ENCODE measurements at regions not wholly inside any gene's neighbourhood (a gene's known extent, or its start where the extent isn't known, plus 50 kb on each side); places are given as distances from the start of the nearest gene placed in this dataset.

- DNase-seq (ENCODE audit: low spot score): no peak
- Histone ChIP-seq H3K4me1 (ENCODE audit: control insufficient read depth in 4 of 4, insufficient read depth in 4 of 4, low read length in 3 of 4) (no peaks in the 10 kb centered on the region), H3K27ac (ENCODE audit: low read depth in 1 of 2, low read length in 2 of 2) (no peak overlapping the region), H3K36me3 (ENCODE audit: control insufficient read depth in 4 of 4, insufficient read depth in 3 of 4, low read depth in 1 of 4, low read length in 3 of 4) (no peaks in the 10 kb centered on the region), H3K27me3 (ENCODE audit: control insufficient read depth in 4 of 4, insufficient read depth in 4 of 4, low read length in 3 of 4) (no peaks in the 10 kb centered on the region), H3K9me3 (ENCODE audit: control insufficient read depth in 4 of 4, low read length in 3 of 4) (no peaks in the 10 kb centered on the region), H3K4me3 (ENCODE audit: low read depth in 1 of 3, low read length in 3 of 3) (no peak overlapping the region), H3K9ac (ENCODE audit: low read depth in 1 of 2, low read length in 2 of 2) (no peak overlapping the region)
- TF ChIP-seq RAD21 (IDR thresholded peaks at IDR 0.05) (no peak), ATF3 (IDR thresholded peaks at IDR 0.05) (no peak), GABPA (IDR thresholded peaks at IDR 0.05 in 1 of 2, conservative IDR thresholded peaks at IDR 0.05 in 1 of 2) (no peak), SP1 (IDR thresholded peaks at IDR 0.05) (no peak), RXRA (IDR thresholded peaks at IDR 0.05) (no peak), HNF4G (IDR thresholded peaks at IDR 0.05) (no peak), ZBTB33 (IDR thresholded peaks at IDR 0.05) (no peak), NR2F2 (IDR thresholded peaks at IDR 0.05) (no peak), JUND (IDR thresholded peaks at IDR 0.05) (no peak), HNF4A (conservative IDR thresholded peaks at IDR 0.05) (no peak), EGR1 (IDR thresholded peaks at IDR 0.05; ENCODE audit: low read depth in 2 of 2) (no peak), TAF1 (conservative IDR thresholded peaks at IDR 0.05) (no peak), MAX (IDR thresholded peaks at IDR 0.05) (no peak), FOXA2 (IDR thresholded peaks at IDR 0.05) (no peak)
Observed at GRCh38 chr6:103720393-103720792, 1139.3 kb downstream of the HACE1 start.

GRCh38 chr6:103719545-103719944, 1140.2 kb downstream of the HACE1 start:
- Histone ChIP-seq H3K27me3 (ENCODE audit: control insufficient read depth in 4 of 4, insufficient read depth in 4 of 4, low read length in 3 of 4) (no peaks in the 10 kb centered on the region), H3K9me3 (ENCODE audit: control insufficient read depth in 4 of 4, low read length in 3 of 4) (no peaks in the 10 kb centered on the region)
- DNase-seq (ENCODE audit: low spot score): no peak

More at GRCh38 chr6:103719545-103719944, 1140.2 kb downstream of the HACE1 start:
- H3K27ac ChIP-seq (ENCODE audit: low read depth in 1 of 2, low read length in 2 of 2): no peak overlapping the region
- no peaks in the 10 kb centered on the region for H3K36me3 ChIP-seq (ENCODE audit: control insufficient read depth in 4 of 4, insufficient read depth in 3 of 4, low read depth in 1 of 4, low read length in 3 of 4)
- no peak overlapping the region for H3K9ac ChIP-seq (ENCODE audit: low read depth in 1 of 2, low read length in 2 of 2)
- H3K4me3 ChIP-seq (ENCODE audit: low read depth in 1 of 3, low read length in 3 of 3): no peak overlapping the region
- no peaks in the 10 kb centered on the region for H3K4me1 ChIP-seq (ENCODE audit: control insufficient read depth in 4 of 4, insufficient read depth in 4 of 4, low read length in 3 of 4)
- TF ChIP-seq RAD21 (IDR thresholded peaks at IDR 0.05) (no peak), REST (IDR thresholded peaks at IDR 0.05) (no peak), SP1 (IDR thresholded peaks at IDR 0.05) (no peak)

Data from liver (tissue), 6 donors.